Mucosa of rectum (tissue), 2 donors: ENCODE measurements at regions not wholly inside any gene's neighbourhood (a gene's known extent, or its start where the extent isn't known, plus 50 kb on each side); places are given as distances from the start of the nearest gene placed in this dataset.

Source experiments
- H3K27ac ChIP-seq, 2 donors: one replicate each; pipeline ENCODE4 v1.7.0; 2013; ENCODE audit warnings: inconsistent platforms in 2 of 2, low read depth in 2 of 2, low read length in 2 of 2
- H3K27me3 ChIP-seq, 2 donors: one replicate each; pipeline ENCODE4 v1.7.0; 2013; ENCODE audit warnings: low read length in 2 of 2; ENCODE audit not compliant: control insufficient read depth in 2 of 2, insufficient read depth in 2 of 2
- H3K36me3 ChIP-seq, 2 donors: one replicate each; pipeline ENCODE4 v1.7.0; 2013; ENCODE audit warnings: low read length in 2 of 2; ENCODE audit not compliant: control insufficient read depth in 2 of 2, insufficient read depth in 2 of 2
- H3K4me1 ChIP-seq, 2 donors: one replicate each; pipeline ENCODE4 v1.7.0; 2013; ENCODE audit warnings: low read length in 2 of 2, mild to moderate bottlenecking in 1 of 2; ENCODE audit not compliant: control insufficient read depth in 2 of 2, insufficient read depth in 2 of 2
- H3K4me3 ChIP-seq, 2 donors: one replicate each; pipeline ENCODE4 v1.7.0; 2013; ENCODE audit warnings: low read length in 2 of 2
- H3K9ac ChIP-seq, 2 donors: one replicate each; pipeline ENCODE4 v1.7.0; 2013; ENCODE audit warnings: low read length in 2 of 2, low read depth in 1 of 2, mild to moderate bottlenecking in 1 of 2
- H3K9me3 ChIP-seq, 2 donors: one replicate each; pipeline ENCODE4 v1.7.0; 2013; ENCODE audit warnings: low read length in 2 of 2; ENCODE audit not compliant: control insufficient read depth in 2 of 2
- donor health status: healthy.
- donor health status: Normal muscosa, but diverticular disease.

- no peak overlapping the region for H3K9ac ChIP-seq
- no peaks in the 10 kb centered on the region for H3K9me3 ChIP-seq
- no peaks in the 10 kb centered on the region for H3K27me3 ChIP-seq
- H3K4me1 ChIP-seq = no peaks in the 10 kb centered on the region
- no peak overlapping the region for H3K27ac ChIP-seq
- H3K4me3 ChIP-seq = no peak overlapping the region
- H3K36me3 ChIP-seq = no peaks in the 10 kb centered on the region
Observed at GRCh38 chr2:59021786-59022185, 780.7 kb upstream of the FANCL start.

GRCh38 chr2:59019566-59020159 is 778.5 kb upstream of the FANCL start:
- Histone ChIP-seq H3K9ac (no peak overlapping the region), H3K27ac (no peak overlapping the region)

GRCh38 chr2:59018737-59019136 is 777.6 kb upstream of the FANCL start:
- Histone ChIP-seq H3K36me3 (no peaks in the 10 kb centered on the region), H3K27me3 (no peaks in the 10 kb centered on the region), H3K27ac (no peak overlapping the region), H3K9me3 (no peaks in the 10 kb centered on the region), H3K4me3 (no peak overlapping the region), H3K9ac (no peak overlapping the region), H3K4me1 (no peaks in the 10 kb centered on the region)

More at GRCh38 chr2:59019566-59020159, 778.5 kb upstream of the FANCL start:
- H3K4me3 ChIP-seq = no peak overlapping the region
- no peaks in the 10 kb centered on the region for H3K36me3 ChIP-seq
- H3K9me3 ChIP-seq = no peaks in the 10 kb centered on the region
- no peaks in the 10 kb centered on the region for H3K4me1 ChIP-seq
- no peaks in the 10 kb centered on the region for H3K27me3 ChIP-seq

- Histone ChIP-seq H3K9me3 (no peaks in the 10 kb centered on the region), H3K27ac (no peak overlapping the region), H3K4me1 (no peaks in the 10 kb centered on the region), H3K27me3 (no peaks in the 10 kb centered on the region), H3K9ac (no peak overlapping the region), H3K4me3 (no peak overlapping the region), H3K36me3 (no peaks in the 10 kb centered on the region)
Observed at GRCh38 chr2:59015027-59015426, 773.9 kb upstream of the FANCL start.

- Histone ChIP-seq H3K9me3 (no peaks in the 10 kb centered on the region), H3K27me3 (no peaks in the 10 kb centered on the region), H3K4me3 (no peak overlapping the region), H3K36me3 (no peaks in the 10 kb centered on the region), H3K4me1 (no peaks in the 10 kb centered on the region), H3K27ac (no peak overlapping the region), H3K9ac (no peak overlapping the region)
Observed at GRCh38 chr2:59012971-59013370, 771.8 kb upstream of the FANCL start.

- Histone ChIP-seq H3K9me3 (no peaks in the 10 kb centered on the region), H3K4me3 (no peak overlapping the region), H3K9ac (no peak overlapping the region), H3K27ac (no peak overlapping the region), H3K4me1 (no peaks in the 10 kb centered on the region), H3K27me3 (no peaks in the 10 kb centered on the region), H3K36me3 (no peaks in the 10 kb centered on the region)
Observed at GRCh38 chr2:59012234-59012633, 771.1 kb upstream of the FANCL start.

- Histone ChIP-seq H3K4me3 (no peak overlapping the region), H3K9me3 (no peaks in the 10 kb centered on the region), H3K27me3 (no peaks in the 10 kb centered on the region), H3K4me1 (no peaks in the 10 kb centered on the region), H3K9ac (no peak overlapping the region), H3K27ac (no peak overlapping the region), H3K36me3 (no peaks in the 10 kb centered on the region)
Observed at GRCh38 chr2:59008950-59009349, 767.8 kb upstream of the FANCL start.

- Histone ChIP-seq H3K9me3 (no peaks in the 10 kb centered on the region), H3K36me3 (no peaks in the 10 kb centered on the region), H3K4me3 (no peak overlapping the region), H3K27me3 (no peaks in the 10 kb centered on the region), H3K4me1 (no peaks in the 10 kb centered on the region), H3K27ac (no peak overlapping the region), H3K9ac (no peak overlapping the region)
Observed at GRCh38 chr2:59005836-59006615, 764.9 kb upstream of the FANCL start.

GRCh38 chr2:59004621-59005020 is 763.5 kb upstream of the FANCL start:
- Histone ChIP-seq H3K27ac (no peak overlapping the region), H3K9ac (no peak overlapping the region), H3K9me3 (no peaks in the 10 kb centered on the region), H3K36me3 (no peaks in the 10 kb centered on the region), H3K27me3 (no peaks in the 10 kb centered on the region), H3K4me1 (no peaks in the 10 kb centered on the region), H3K4me3 (no peak overlapping the region)

GRCh38 chr2:59000796-59001195 is 759.7 kb upstream of the FANCL start:
- Histone ChIP-seq H3K4me1 (no peaks in the 10 kb centered on the region), H3K4me3 (no peak overlapping the region), H3K36me3 (no peaks in the 10 kb centered on the region), H3K9ac (no peak overlapping the region), H3K27ac (no peak overlapping the region), H3K27me3 (no peaks in the 10 kb centered on the region), H3K9me3 (no peaks in the 10 kb centered on the region)
